GM12878 (cell line): ENCODE measurements at regions not wholly inside any gene's neighbourhood (a gene's known extent, or its start where the extent isn't known, plus 50 kb on each side); places are given as distances from the start of the nearest gene placed in this dataset.

ENCODE experiments used
- ATAC-seq: fragments of 200-7000 bp; cut with Tn5 transposase; 3 replicates; pipeline ENCODE4 v1.9.1; 2020; ENCODE audit warnings: mild to moderate bottlenecking, moderate library complexity
- BruUV-seq: library from RNA; stranded (reverse); fragments of 400-500 nt; replicated peaks from 2 replicates; lab custom pipeline; 2021; lab: Mats Ljungman, UMichigan
- CTCF ChIA-PET: fragments of 300-600 bp; sonication (Branson Sonifier 250); formaldehyde crosslinking; extraction: SDS; loops from one replicate; lab custom pipeline; 2021; ENCODE audit warnings: inconsistent platforms; lab: Yijun Ruan, JAX
- POLR2A ChIA-PET: fragments of 350-600 bp; formaldehyde crosslinking; extraction: SDS; loops from one replicate; lab custom pipeline; 2021; ENCODE audit warnings: inconsistent platforms; lab: Charles Lee
- RAD21 ChIA-PET: fragments of 300-600 bp; sonication (Branson Sonifier 250); formaldehyde crosslinking; loops from one replicate; lab custom pipeline; 2023; ENCODE audit warnings: antibody characterized with exemption; ENCODE audit not compliant: unreplicated experiment; lab: Charles Lee
- SMC1A ChIA-PET: fragments of 300-600 bp; sonication (Branson Sonifier 250); formaldehyde crosslinking; loops from one replicate; lab custom pipeline; 2023; ENCODE audit not compliant: unreplicated experiment, uncharacterized antibody; lab: Charles Lee
- DNase-seq: peaks from one replicate; pipeline ENCODE4 v3.0.0-alpha.2; 2011; ENCODE audit warnings: low read depth, low spot score
- FAIRE-seq: peaks from 3 replicates; lab custom pipeline; 2011; peaks lifted over from hg19 to GRCh38; lab: Jason Lieb, UNC
- H2AFZ ChIP-seq: 2 replicates; pipeline ENCODE4 v1.6.0; 2011; ENCODE audit warnings: low read depth, low read length, control low read depth; ENCODE audit not compliant: control insufficient read depth
- H3K27ac ChIP-seq: 2 replicates; pipeline ENCODE4 v1.5.1; 2011; ENCODE audit warnings: control low read depth; ENCODE audit not compliant: control insufficient read depth, insufficient read depth
- H3K27me3 ChIP-seq, 2 experiments: replicated peaks in 1 of 2; 2 replicates each; pipeline versions ENCODE4 v1.6.0 to v1.6.1; 2011; ENCODE audit warnings: low read length in 1 of 2; ENCODE audit not compliant: control insufficient read depth in 2 of 2, insufficient read depth in 2 of 2
- H3K36me3 ChIP-seq, 2 experiments: 2 replicates each; pipeline ENCODE4 v1.5.1; 2011; ENCODE audit warnings: low read length in 1 of 2; ENCODE audit not compliant: control insufficient read depth in 2 of 2, insufficient read depth in 2 of 2
- H3K4me1 ChIP-seq: 2 replicates; pipeline ENCODE4 v1.6.1; 2011; ENCODE audit warnings: mild to moderate bottlenecking, low read length, moderate library complexity, mixed read lengths; ENCODE audit not compliant: control insufficient read depth, insufficient read depth
- H3K4me2 ChIP-seq: 2 replicates; pipeline ENCODE4 v1.6.0; 2011; ENCODE audit warnings: control low read depth; ENCODE audit not compliant: control insufficient read depth, insufficient read depth
- H3K4me3 ChIP-seq: fragments of 200-600 bp; sonication (generic); 2 replicates; pipeline ENCODE4 v1.5.1; 2016
- H3K79me2 ChIP-seq: 2 replicates; pipeline ENCODE4 v1.6.0; 2011; ENCODE audit warnings: low read length; ENCODE audit not compliant: control insufficient read depth, insufficient read depth
- H3K9ac ChIP-seq: 2 replicates; pipeline ENCODE4 v1.8.0; 2011; ENCODE audit warnings: low read length, control low read depth, mixed read lengths; ENCODE audit not compliant: control insufficient read depth, insufficient read depth
- H3K9me3 ChIP-seq: replicated peaks from 3 replicates; pipeline ENCODE4 v1.5.1; 2011; ENCODE audit warnings: mild to moderate bottlenecking, low read length; ENCODE audit not compliant: control insufficient read depth, insufficient read depth
- H4K20me1 ChIP-seq: 2 replicates; pipeline ENCODE4 v1.6.0; 2011; ENCODE audit not compliant: control insufficient read depth, insufficient read depth
- ASH2L ChIP-seq: fragments of 300-600, 200-600 bp; sonication (generic); IDR thresholded peaks from 2 replicates; pipeline ENCODE4 v1.6.1; 2017; ENCODE audit warnings: low read depth, mild to moderate bottlenecking, borderline replicate concordance
- BMI1 ChIP-seq: fragments of 450-650 bp; IDR thresholded peaks from 2 replicates; pipeline ENCODE4 v1.6.1; 2016; ENCODE audit warnings: mild to moderate bottlenecking, moderate library complexity, borderline replicate concordance
- CBFB ChIP-seq: IDR thresholded peaks from 2 replicates; pipeline ENCODE4 v1.6.1; 2016; ENCODE audit warnings: antibody characterized with exemption, low read depth
- CEBPB ChIP-seq, 2 experiments: fragments of 150-350 bp in 1 of 2; IDR thresholded peaks; 2 replicates each; pipeline ENCODE4 v1.6.1; 2012 to 2014; ENCODE audit warnings: low read depth in 2 of 2, low read length in 2 of 2, borderline replicate concordance in 1 of 2, inconsistent platforms in 1 of 2
- DPF2 ChIP-seq: fragments of 450-650 bp; IDR thresholded peaks from 2 replicates; pipeline ENCODE4 v1.6.1; 2017; ENCODE audit warnings: mild to moderate bottlenecking
- HCFC1 ChIP-seq: fragments of 150-350 bp; IDR thresholded peaks from 2 replicates; pipeline ENCODE4 v1.6.1; 2014; ENCODE audit warnings: low read length
- PML ChIP-seq: IDR thresholded peaks from 2 replicates; pipeline ENCODE4 v1.6.1; 2012; ENCODE audit warnings: low read length, inconsistent platforms
- RB1 ChIP-seq: fragments of 450-650 bp; formaldehyde crosslinking; IDR thresholded peaks from 2 replicates; pipeline ENCODE4 v1.6.1; 2017; ENCODE audit warnings: mild to moderate bottlenecking, borderline replicate concordance
- SRF ChIP-seq, 2 experiments: IDR thresholded peaks; 2 replicates each; pipeline ENCODE4 v1.6.1; 2011; ENCODE audit warnings: low read depth in 2 of 2, low read length in 2 of 2, mild to moderate bottlenecking in 1 of 2, moderate library complexity in 1 of 2
- TAF1 ChIP-seq: IDR thresholded peaks from 2 replicates; pipeline ENCODE4 v1.6.1; 2011; ENCODE audit warnings: mild to moderate bottlenecking, low read depth, low read length, borderline replicate concordance
- ZBTB11 ChIP-seq: fragments of 450-650 bp; formaldehyde crosslinking; IDR thresholded peaks from 2 replicates; pipeline ENCODE4 v1.5.0; 2022; ENCODE audit warnings: mild to moderate bottlenecking, missing genetic modification characterization
- ZBTB4 ChIP-seq: fragments of 450-650 bp; formaldehyde crosslinking; IDR thresholded peaks from 2 replicates; pipeline ENCODE4 v1.4.0; 2022; ENCODE audit warnings: mild to moderate bottlenecking, moderate library complexity
- WGBS: methylation state at CpG from one replicate; pipeline ENCODE4 v1.1.6; 2016; ENCODE audit warnings: low lambda C conversion rate; ENCODE audit not compliant: insufficient replicate concordance, insufficient coverage; ENCODE audit errors: missing lambda C conversion rate; 5-methylcytosine and 5-hydroxymethylcytosine counted together
- in situ Hi-C: fragments of 300-500 bp; cut with MboI; formaldehyde crosslinking; loops from 9 replicates; pipeline ENCODE4 v1.14.3; 2018; ENCODE audit warnings: mixed read lengths
- intact Hi-C: fragments of 100-400 bp; cut with micrococcal nuclease; formaldehyde crosslinking; loops from one replicate; pipeline ENCODE4 v1.14.2; 2022; ENCODE audit not compliant: unreplicated experiment

- 0% methylated on average over 4 of the region's 4 CpGs for WGBS
- no peak for FAIRE-seq
- Histone ChIP-seq H3K27ac (no peak overlapping the region), H4K20me1 (no peaks in the 10 kb centered on the region), H3K4me1 (no peaks in the 10 kb centered on the region), H3K79me2 (no peaks in the 10 kb centered on the region), H3K36me3 (no peaks in the 10 kb centered on the region)
- ChIA-PET SMC1A (no interaction called here), CTCF (no interaction called here)
- TF ChIP-seq PML (no peak), ASH2L (no peak), SRF (IDR thresholded peaks at IDR 0.05; ENCODE audit: low read depth in 2 of 2, low read length in 2 of 2) (no peak), TAF1 (no peak)
- TF ChIP-seq, all 136 proteins: peak for 0
- ChIA-PET RAD21 (no interaction called here), POLR2A (no interaction called here)
- in situ Hi-C loops (no loop called here), intact Hi-C loops (no loop called here)
- Histone ChIP-seq H3K9me3 (no peaks in the 10 kb centered on the region), H3K27me3 (no peaks in the 10 kb centered on the region), H3K4me2 (no peak overlapping the region), H3K4me3 (no peak overlapping the region), H2AFZ (no peak overlapping the region), H3K9ac (no peak overlapping the region)
- ATAC-seq (no peak), DNase-seq (no peak)
- BruUV-seq, result no TSS peak
These were observed 428.6 kb downstream of the DTHD1 start for GRCh38 chr4:36709991-36710390.

- ChIA-PET RAD21 (interaction anchor here (1.5 kb wide), 1 partner anchor 127 kb away, joined by 3 read pairs; no protein-coding TSS in a partner anchor), SMC1A (interaction anchor here (1.1 to 1.4 kb wide), 2 partner anchors 19 to 298 kb away, joined by 3 read pairs; no protein-coding TSS in a partner anchor), CTCF (no interaction called here), POLR2A (interaction anchor here (1.0 kb wide), 1 partner anchor 8 kb away, joined by 3 read pairs; no protein-coding TSS in a partner anchor)
- Histone ChIP-seq H3K4me2 (no peak overlapping the region), H3K4me1 (no peaks in the 10 kb centered on the region), H3K36me3 (no peaks in the 10 kb centered on the region), H3K4me3 (no peak overlapping the region), H3K27ac (no peak overlapping the region), H3K79me2 (no peaks in the 10 kb centered on the region), H3K9ac (no peak overlapping the region), H4K20me1 (no peaks in the 10 kb centered on the region), H2AFZ (no peak overlapping the region), H3K27me3 (no peaks in the 10 kb centered on the region), H3K9me3 (no peaks in the 10 kb centered on the region)
- intact Hi-C loops (no loop called here), in situ Hi-C loops (no loop called here)
- DNase-seq (no peak), ATAC-seq (no peak), FAIRE-seq (no peak)
- no TSS peak for BruUV-seq
- TF ChIP-seq BMI1 (no peak), DPF2 (no peak), RB1 (no peak), ZBTB4 (CRISPR knock-in tag) (no peak), TAF1 (no peak), CBFB (no peak), HCFC1 (no peak), ZBTB11 (CRISPR knock-in tag) (no peak), CEBPB (IDR thresholded peaks at IDR 0.05; ENCODE audit: borderline replicate concordance in 1 of 2, low read depth in 2 of 2, low read length in 2 of 2) (no peak)
These were observed 430.6 kb downstream of the DTHD1 start for GRCh38 chr4:36712013-36712412.
